Amniotic stem cell (primary cell): ENCODE measurements at regions not wholly inside any gene's neighbourhood (a gene's known extent, or its start where the extent isn't known, plus 50 kb on each side); places are given as distances from the start of the nearest gene placed in this dataset.

Experiments
- DNase-seq: peaks from one replicate; lab custom pipeline; 2025; lab: John Stamatoyannopoulos, UW

- no peak for DNase-seq
Measured at GRCh38 chr21:38956856-38957571, 151.3 kb downstream of the ETS2 start.

GRCh38 chr21:38956521-38956855 is 150.8 kb downstream of the ETS2 start:
- no peak for DNase-seq

GRCh38 chr21:38956007-38956406 is 150.3 kb downstream of the ETS2 start:
- no peak for DNase-seq

GRCh38 chr21:38955495-38955894 is 149.8 kb downstream of the ETS2 start:
- DNase-seq, result no peak

GRCh38 chr21:38954588-38955004 is 148.9 kb downstream of the ETS2 start:
- no peak for DNase-seq

- no peak for DNase-seq
Measured at GRCh38 chr21:38953516-38953915, 147.8 kb downstream of the ETS2 start.

- DNase-seq, result no peak
Measured at GRCh38 chr21:38952890-38953289, 147.2 kb downstream of the ETS2 start.

- DNase-seq, result no peak
Measured at GRCh38 chr21:38951095-38951730, 145.5 kb downstream of the ETS2 start.

GRCh38 chr21:38950435-38951094 is 144.8 kb downstream of the ETS2 start:
- no peak for DNase-seq

- DNase-seq, result no peak
Measured at GRCh38 chr21:38949070-38949380, 143.3 kb downstream of the ETS2 start.

- no peak for DNase-seq
Measured at GRCh38 chr21:38948377-38949069, 142.8 kb downstream of the ETS2 start.

GRCh38 chr21:38945545-38946245 is 140.0 kb downstream of the ETS2 start:
- no peak for DNase-seq

- DNase-seq, result no peak
Measured at GRCh38 chr21:38944903-38945302, 139.2 kb downstream of the ETS2 start.

- DNase-seq, result no peak
Measured at GRCh38 chr21:38944402-38944801, 138.7 kb downstream of the ETS2 start.

GRCh38 chr21:38942748-38943211 is 137.1 kb downstream of the ETS2 start:
- no peak for DNase-seq

- DNase-seq, result no peak
Measured at GRCh38 chr21:38938769-38939168, 133.0 kb downstream of the ETS2 start.

- DNase-seq, result no peak
Measured at GRCh38 chr21:38938343-38938742, 132.6 kb downstream of the ETS2 start.

- no peak for DNase-seq
Measured at GRCh38 chr21:38937844-38938243, 132.1 kb downstream of the ETS2 start.

- no peak for DNase-seq
Measured at GRCh38 chr21:38937286-38937790, 131.6 kb downstream of the ETS2 start.

GRCh38 chr21:38936240-38936639 is 130.5 kb downstream of the ETS2 start:
- no peak for DNase-seq

- no peak for DNase-seq
Measured at GRCh38 chr21:38933731-38934130, 128.0 kb downstream of the ETS2 start.

GRCh38 chr21:38931291-38931690 is 125.6 kb downstream of the ETS2 start:
- no peak for DNase-seq
